Left renal pelvis (tissue), 4 donors: ENCODE measurements at regions not wholly inside any gene's neighbourhood (a gene's known extent, or its start where the extent isn't known, plus 50 kb on each side); places are given as distances from the start of the nearest gene placed in this dataset.
"Not testable (repeated sequence)": the region's sequence is repeated elsewhere in the genome, so short reads cannot be mapped to it uniquely, and the experiment has no call there.

ENCODE experiments used
- DNase-seq, 4 donors: peaks; one replicate each; pipeline ENCODE4 v3.0.0-alpha.2; 2013; ENCODE audit warnings: low read depth in 4 of 4, low spot score in 3 of 4

DNA sequence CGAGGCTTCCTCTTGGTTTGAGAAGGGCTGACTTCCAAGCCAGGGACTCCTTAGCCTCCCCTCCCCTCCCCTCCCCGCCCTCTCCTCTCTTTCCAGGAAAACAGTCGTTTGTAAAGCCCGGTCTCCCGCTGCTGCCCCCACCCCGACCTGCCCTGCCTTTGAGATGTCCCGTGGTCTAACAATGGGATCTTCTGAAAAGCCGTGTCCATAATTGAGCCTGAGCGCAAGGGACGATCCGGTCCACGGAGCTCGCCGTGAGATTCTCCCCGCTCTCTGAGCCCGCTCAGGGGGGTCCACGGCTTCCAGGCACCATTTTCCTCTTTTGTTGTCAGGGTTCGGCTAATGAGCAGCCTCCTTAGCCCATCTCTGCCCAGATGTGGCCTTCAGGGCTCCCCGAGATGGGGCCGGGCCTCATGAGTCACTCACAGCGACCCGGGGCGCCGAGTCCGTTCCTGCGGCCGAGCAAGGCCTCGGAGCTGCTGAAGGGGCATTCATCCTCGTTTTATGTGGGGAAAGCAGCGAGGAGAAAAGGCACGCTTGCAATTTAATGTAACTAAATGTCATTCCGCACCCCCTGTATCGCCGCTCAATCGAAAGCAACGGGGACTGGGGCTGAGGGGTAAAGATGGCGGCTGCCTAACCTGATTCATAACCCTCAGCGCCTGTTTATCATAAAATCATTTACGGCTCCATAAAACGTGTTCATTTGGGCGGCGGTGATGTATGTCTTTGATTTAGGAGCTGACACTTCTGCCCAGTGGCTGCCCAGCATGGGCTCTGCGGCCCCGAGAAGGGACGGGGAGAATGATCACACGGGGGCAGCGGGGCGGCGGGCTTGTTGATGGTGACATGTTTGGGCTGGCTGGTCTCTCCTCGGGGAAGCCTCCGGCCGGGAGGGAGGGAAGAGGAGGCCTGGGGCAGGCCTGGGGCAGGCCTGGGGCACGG, 232.6 kb upstream of the C1orf174 start:
- no peak for DNase-seq

DNA sequence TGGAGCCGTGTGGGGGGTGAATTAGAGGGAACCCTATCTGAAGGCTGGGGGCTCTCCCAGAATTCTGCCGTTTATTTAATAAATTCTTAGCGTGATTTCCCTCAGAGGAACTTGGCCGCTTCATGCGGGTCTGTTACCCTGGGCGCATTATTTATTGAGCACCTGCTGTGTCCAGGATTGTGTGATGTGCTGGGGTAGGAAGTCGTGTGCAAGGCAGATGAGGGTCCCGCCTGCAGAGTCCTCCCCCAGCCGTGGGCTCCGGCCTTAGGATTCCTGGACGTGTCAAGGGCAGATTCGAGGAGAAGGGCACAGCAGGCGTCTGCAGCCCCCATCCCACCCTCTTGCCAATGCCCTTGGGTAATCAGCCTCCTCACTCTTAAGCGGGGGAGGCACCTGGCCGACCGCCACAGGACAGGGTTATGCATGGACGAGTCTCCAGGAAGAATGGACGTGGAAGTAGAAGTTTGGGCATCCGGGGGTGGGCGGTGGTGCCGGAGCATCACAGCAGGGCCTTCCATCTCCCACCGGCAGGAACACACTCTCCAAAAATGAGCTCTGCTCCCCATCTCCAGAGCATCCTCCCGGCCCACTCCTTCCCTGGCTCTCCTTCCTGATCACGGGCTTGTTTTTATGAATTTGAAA, 233.3 kb upstream of the C1orf174 start:
- DNase-seq, result no peak

DNA sequence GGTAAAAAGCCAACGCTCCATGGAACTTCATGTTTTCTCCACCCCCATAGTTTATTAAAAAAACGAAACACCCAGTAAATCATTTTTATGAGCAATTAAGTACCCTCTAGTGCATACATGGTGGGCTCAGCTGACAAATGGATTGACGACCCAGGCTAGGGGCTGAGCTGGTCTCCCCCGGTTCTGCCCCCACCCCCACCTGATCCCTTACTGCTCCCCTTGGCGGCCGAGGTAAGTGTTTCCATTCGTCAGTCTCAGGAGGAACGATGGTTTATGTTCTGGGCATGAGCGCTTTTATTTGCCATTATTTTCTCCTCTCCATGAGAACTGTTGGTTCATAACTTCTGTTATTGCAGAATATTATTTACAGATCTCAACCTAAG, 233.9 kb upstream of the C1orf174 start:
- no peak for DNase-seq

DNA sequence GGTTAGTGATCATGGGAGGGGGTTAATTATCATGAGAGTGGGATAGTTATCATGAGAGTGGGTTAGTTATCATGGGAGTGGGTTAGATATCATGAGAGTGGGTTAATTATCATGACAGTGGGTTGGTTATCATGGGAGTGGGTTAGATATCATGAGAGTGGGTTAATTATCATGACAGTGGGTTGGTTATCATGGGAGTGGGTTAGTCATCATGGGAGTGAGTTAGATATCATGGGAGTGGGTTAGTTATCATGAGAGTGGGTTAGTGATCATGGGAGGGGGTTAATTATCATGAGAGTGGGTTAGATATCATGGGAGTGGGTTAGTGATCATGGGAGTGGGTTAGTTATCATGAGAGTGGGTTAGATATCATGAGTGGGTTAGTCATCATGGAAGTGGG, 235.8 kb upstream of the C1orf174 start:
- DNase-seq, result not testable (repeated sequence)

DNA sequence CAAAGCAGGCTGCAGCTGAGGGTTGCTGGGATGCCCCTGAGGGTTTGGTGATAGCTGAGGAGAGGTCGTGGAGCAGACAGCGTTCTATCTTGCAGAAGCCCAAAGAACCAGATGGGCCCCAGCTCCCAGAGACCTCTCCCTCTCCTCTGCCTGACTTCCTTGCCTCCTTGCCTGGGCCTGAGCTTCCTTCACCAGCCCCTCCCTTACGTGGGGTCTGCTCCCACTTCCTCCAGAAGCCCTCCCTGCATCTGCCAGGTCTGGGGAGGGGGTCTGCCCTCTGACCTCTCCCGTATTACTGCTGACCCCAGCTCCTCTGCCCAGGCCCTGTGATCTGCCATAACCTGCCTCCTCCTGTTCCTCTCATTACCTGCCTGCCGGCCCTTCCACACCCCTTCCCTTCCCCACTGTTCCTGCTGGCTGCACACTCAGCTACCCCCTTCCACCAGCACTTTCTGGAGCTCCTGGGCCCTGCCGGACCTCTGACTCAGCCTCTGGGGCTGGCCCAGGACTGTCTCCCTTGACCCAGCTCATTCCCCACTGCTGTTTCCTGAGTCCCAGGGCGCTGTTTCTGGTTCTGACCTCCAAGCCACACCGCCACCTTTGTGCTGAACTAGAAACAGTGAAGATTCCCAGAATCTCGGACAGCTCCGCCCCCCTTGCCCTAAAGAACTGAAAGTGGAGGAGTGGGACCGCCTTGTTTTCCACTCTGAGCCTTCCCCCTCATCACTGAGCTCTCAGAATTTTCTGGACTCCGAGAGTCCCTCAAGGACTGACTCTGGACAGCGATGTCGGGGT, 237.7 kb upstream of the C1orf174 start:
- no peak for DNase-seq

DNA sequence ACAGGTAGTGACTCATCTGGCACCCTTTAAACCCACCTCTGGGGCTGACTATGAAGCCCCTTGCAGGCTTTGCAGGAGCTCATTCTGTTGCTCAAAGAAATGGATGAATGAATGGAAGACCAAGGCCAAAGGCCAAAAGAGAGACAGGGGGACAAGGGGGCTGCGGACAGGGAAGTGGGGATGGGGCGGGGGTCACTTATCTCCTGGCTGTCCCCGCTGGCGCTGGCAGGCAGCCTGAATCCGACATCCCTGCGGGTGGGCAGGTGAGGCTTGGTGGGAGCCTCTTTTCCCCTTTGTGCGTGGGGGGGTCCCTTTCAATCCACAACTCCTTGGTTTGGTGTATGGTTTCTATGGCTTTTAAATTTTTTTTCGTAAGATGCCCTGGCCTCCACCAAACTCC, 239.6 kb upstream of the C1orf174 start:
- no peak for DNase-seq

DNA sequence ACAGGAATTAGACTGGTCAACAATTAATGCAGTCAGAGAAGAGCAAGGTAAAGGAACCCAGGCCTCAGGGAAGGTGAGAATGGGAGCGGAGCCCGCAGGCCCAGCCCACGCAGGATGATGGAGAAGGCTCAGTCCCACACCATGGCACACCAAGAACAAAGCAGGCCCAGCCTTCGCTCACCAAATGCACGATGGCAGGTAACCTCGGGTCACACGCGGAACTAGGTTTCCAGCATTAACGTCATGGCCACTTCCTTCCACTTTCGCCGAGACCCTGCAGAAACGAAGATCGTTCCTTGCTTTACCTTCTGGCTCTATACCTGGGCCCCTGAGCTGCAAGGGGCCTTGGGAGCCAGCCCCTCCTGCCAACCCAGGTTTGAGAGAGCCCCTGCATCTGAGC, 240.2 kb upstream of the C1orf174 start:
- DNase-seq, result no peak

DNA sequence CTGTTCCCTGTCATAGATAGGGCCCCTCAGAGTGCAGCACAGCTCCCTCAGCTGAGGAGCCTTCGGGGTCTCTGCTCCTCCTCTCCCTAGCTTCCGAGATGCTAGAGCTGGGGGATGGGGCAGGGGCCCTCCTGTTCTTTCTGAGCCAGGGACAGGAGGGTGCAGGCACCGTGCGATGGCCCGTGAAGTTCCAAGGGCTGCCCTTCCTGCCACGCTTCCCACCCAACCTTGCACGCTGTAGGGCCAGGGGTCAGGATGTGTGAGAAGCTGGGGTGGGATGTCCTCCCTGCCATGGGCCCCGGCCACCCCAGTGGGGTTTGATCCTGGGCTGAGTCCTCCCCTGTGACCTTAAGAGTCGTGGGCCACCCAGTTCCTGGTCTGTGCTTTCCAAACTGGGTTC, 240.7 kb upstream of the C1orf174 start:
- no peak for DNase-seq

DNA sequence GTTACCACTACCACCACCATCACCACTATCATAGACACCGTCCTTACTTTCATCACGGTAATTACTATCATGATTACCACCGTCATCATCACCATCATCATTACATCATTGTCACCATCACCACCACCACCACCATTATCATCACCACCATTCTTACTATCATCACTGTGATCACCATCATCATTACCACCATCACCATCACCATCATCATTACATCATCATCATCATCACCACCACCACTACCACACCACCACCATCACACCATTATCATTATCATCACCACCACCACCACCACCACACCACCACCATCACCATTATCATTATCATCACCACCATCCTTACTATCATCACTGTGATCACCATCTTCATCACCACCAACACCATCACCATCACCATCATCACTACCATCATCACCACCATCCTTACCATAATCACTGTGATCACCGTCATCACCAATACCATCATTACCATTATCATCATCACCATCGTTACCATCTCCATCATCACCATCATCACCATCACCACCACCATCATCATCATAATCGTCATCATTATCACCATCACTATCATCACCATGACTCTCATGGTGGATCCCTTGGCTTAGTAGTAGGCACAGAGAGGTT, 244.4 kb upstream of the C1orf174 start:
- DNase-seq, result no peak

DNA sequence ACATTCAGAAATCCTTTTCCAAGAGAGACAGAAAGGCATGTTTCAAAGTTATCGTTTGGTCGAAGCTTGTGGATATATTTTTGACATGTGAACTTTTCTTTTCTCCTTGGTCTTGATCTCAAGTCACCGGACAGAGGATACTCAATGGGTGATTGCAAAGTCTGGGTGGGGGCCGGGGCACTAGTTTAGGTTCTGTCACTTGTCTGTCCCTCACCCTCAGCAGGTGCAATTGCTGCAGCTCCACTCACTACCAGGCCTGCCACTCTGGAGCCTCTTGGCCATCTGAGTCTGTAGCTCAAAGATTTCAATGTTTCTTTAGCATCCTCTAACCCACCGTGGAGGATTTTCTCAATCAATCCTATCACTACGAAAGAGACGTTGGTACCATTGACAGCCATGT, 246.0 kb upstream of the C1orf174 start:
- no peak for DNase-seq

DNA sequence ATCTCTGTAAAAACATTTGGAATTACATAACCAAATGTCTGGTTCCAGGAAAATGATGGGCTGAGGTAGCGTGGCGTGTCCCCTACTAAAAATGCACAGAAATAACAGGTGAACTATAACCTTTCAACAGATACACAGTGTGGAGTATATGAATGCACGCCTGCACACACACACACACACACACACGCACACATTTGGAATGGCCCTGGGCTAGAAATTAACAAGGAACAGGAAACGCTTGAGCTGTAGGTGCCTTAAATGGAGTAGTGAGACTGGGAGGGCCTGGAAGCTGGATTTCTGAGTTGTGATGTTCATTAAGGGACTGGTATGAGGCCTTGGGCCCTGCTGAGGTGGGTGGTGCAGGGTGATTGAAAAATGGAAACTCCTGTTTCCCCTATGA, 246.5 kb upstream of the C1orf174 start:
- DNase-seq, result no peak

DNA sequence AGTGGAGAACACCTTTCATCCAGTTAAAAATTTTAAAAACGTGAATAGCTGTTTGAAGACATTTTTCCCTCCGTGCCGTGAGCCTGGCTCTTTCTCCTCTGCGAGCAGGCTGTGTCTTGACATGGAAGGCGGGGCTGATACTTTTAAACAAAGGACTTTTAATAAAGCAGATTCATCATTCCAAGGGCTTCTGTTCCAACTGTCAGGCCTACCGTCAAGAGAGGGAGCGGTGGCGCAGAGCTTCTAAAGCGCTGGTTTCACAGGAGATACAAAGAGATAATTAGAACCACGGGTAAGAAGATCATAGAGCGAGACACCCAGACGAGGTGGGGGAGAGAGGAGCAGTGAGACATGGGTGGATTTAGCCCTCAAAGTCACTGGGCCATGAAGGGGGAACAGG, 247.4 kb upstream of the C1orf174 start:
- no peak for DNase-seq

DNA sequence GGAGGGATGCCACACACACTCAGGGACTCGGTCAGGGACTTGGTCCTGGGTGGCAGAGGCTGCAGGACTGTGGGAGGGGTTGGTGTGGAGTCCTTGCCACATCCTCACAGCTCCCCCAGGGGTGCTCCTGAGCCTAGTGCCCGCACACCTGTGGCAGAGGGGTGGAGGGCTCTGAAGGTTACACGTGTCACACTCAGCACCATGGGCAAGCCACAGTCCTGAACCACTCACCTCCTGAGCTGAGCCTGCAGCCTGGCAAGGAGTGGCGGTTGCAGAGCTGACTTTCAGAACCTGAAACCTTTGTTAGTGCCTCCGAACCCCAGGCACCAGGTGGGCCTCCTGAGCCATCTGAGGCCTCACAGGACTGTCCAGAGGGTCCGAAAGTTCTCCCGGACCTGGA, 249.2 kb upstream of the C1orf174 start:
- DNase-seq, result no peak

DNA sequence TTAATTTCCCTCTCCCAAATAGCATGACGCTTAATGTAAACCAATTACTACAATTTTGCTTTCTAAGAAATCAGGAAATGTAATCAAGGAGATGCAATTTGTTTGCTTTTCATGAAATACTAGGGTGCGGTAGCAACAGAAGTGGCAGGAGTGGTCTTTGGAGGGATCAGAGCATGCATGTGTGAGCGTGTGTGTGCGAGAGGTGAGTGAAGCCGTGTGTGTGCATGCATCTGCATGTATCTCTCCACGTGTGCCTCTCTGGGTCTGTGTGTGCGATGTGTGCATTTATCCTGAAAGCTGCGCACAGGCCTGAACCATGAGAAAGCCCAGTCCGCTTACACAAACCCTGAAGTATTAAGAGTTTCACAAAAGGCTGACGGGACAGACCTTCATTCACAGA, 249.8 kb upstream of the C1orf174 start:
- DNase-seq, result no peak

DNA sequence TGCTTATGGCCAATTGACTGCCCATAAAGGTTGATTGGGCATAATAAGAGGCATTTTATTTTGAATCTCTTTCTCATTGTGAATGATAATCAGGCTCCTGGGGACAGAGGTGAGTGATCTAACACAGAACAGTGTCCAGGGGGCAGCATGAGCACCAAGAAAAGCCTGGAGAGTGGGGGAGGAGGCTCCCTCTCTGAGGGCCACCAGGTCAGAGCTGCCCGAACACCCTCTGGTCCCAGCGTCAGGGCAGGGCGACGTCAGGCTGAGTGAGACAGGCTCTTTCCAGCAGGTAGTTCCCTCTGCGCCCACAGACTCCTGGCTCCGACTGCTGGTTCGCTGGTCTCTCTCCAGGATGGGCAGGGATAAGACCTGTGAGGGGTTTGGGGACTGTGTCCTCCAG, 250.2 kb upstream of the C1orf174 start:
- no peak for DNase-seq

DNA sequence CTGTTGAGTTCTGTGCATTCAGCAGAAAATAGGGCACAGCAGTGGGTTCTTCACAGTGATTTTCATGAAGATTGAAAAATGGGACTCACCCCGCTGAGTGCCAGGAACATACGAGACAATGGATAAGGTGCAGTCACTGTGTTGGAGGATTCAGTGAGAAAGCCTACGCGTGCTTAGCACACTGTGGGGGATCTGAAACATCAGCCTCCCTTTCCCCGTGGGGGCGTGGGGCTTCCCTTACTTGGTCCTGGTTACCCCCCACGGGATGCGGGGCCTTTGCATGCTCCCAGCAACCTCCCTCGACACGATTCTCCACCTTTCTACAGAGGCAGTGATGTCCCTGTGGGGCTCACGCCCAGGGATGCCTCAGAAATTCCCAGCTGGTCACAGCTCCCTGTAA, 252.2 kb upstream of the C1orf174 start:
- no peak for DNase-seq

DNA sequence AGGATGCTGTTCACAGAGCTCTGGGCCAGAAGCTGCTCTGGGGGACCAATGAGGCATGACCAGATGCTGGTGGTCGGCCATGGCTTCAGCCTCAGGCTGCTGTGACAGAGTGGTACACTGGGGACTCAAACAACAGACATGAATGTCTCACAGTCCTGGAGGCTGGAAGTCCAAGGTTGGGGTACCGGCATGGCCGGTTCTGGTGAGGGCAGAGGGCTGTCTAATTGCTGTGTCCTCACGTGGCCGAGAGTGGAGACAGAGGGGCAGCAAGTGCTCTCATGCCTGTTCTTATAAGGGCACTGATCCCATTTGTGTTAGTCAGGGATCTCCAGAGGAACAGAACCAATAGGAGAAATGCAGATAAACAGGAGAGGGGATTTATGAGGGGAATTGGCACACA, 253.5 kb upstream of the C1orf174 start:
- DNase-seq, result no peak

DNA sequence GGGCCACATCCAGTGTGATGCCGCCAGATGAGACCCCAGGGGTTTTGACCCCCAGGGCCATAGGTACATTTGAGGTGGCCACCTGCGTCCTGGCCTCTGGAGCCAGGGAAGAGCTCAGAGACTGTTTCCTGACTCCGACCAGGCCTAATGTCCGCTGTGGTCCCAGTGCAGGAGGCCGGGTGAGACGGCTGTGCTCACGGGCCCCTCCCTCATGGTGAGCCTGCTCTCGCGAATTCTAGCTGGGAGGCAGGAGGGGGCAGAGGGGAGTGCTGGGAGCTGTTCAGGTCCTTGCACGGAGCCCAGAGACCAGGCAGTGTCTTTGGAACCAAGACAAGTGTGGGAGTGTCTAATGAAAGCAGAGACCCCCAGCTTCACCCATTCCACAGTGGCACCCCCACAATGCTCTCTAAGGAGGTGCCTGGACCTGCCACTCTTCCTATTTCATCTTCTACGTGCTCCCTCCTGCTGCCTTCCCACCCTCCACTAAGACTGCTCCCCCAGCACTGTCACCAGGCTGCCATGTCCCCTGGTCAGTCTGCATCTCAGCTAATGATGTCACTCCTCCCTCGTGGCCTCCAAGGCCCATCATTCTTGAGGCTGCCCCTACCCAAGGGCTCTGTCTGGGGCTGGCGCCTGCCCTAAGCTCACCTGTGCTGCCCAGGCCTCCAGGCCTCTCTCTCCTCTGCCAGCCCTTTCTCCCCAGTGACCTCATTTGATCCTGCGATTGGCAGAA, 256.3 kb upstream of the C1orf174 start:
- no peak for DNase-seq

DNA sequence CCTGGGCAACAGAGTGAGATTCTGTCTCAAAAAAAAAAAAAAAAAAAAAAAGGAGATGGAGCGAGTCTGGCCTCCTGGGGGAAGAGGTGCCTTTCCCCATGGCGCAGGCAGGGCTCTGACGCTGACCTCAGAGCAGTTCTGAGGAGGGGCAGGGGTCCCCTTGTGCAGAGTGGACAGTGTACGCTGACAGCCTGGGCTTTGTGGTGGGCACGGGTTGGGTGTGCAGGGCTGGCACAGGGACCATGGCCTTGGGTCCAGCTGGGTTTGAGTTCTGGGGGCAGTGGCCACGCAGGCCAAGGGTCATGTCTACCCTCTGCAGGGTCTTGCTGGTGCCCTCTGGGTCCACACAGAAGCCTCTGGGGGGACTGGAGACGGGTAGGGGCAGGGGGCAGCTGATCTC, 260.1 kb upstream of the C1orf174 start:
- no peak for DNase-seq

DNA sequence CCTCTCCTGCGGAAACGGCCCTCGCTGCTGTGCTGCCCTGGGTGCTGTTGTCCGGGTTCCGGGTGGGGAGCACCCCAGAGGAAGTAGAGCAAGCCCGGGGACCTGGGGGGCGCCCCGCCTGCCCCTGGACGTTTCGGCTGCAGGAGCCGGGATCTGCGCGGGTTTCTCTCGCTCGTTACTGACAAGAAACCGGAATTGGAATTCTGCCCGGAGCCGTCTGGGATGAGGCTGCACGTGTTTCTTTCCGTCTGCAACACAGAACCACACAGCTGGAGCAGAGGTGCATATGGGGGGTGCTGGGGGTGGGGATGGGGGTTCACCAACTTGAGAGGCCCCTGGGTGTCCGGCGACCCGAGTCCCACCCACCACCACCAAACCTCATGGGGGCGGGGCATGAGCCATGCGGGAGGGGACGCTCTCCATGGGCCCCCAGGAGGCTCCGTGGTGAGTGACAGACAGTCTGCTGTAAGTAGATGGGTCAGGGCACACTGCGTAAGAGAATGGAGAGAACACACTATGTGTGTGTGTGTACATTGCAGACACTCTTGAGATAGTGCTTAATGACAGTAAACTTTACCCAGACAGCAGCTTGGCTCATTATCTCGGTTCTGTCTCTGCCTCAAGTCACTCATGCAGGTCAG, 261.4 kb upstream of the C1orf174 start:
- DNase-seq, result no peak
